HG02763 (cell line): ENCODE measurements at regions not wholly inside any gene's neighbourhood (a gene's known extent, or its start where the extent isn't known, plus 50 kb on each side); places are given as distances from the start of the nearest gene placed in this dataset.

Experiments
- ATAC-seq: cut with Tn5 transposase; IDR thresholded peaks from one replicate; pipeline ENCODE4 v1.9.1; 2021; ENCODE audit warnings: mild to moderate bottlenecking, moderate library complexity; ENCODE audit not compliant: unreplicated experiment

- ATAC-seq, result no peak
Observed at GRCh38 chr3:111339017-111339416, 203.0 kb upstream of the CD96 start.

GRCh38 chr3:111351334-111351733 is 190.7 kb upstream of the CD96 start:
- ATAC-seq, result no peak

GRCh38 chr3:111352585-111352984 is 189.4 kb upstream of the CD96 start:
- ATAC-seq, result no peak

- no peak for ATAC-seq
Observed at GRCh38 chr3:111359261-111360030, 182.6 kb upstream of the CD96 start.

- no peak for ATAC-seq
Observed at GRCh38 chr3:111362381-111363009, 179.5 kb upstream of the CD96 start.

GRCh38 chr3:111366515-111366914 is 175.5 kb upstream of the CD96 start:
- ATAC-seq, result no peak

- no peak for ATAC-seq
Observed at GRCh38 chr3:111368056-111368455, 173.9 kb upstream of the CD96 start.

- ATAC-seq, result no peak
Observed at GRCh38 chr3:111369958-111370357, 172.0 kb upstream of the CD96 start.

GRCh38 chr3:111373239-111373638 is 168.8 kb upstream of the CD96 start:
- ATAC-seq, result no peak

GRCh38 chr3:111373861-111374260 is 168.1 kb upstream of the CD96 start:
- ATAC-seq, result no peak

- no peak for ATAC-seq
Observed at GRCh38 chr3:111385971-111386495, 156.0 kb upstream of the CD96 start.

GRCh38 chr3:111392894-111393398 is 149.1 kb upstream of the CD96 start:
- no peak for ATAC-seq

- ATAC-seq, result no peak
Observed at GRCh38 chr3:111412656-111413055, 129.3 kb upstream of the CD96 start.

- ATAC-seq, result no peak
Observed at GRCh38 chr3:111414531-111414930, 127.5 kb upstream of the CD96 start.

- ATAC-seq, result no peak
Observed at GRCh38 chr3:111415018-111415417, 127.0 kb upstream of the CD96 start.

- ATAC-seq, result no peak
Observed at GRCh38 chr3:111418391-111418790, 123.6 kb upstream of the CD96 start.

- ATAC-seq, result no peak
Observed at GRCh38 chr3:111428301-111428700, 113.7 kb upstream of the CD96 start.

GRCh38 chr3:111434941-111435622 is 106.9 kb upstream of the CD96 start:
- no peak for ATAC-seq

- ATAC-seq, result no peak
Observed at GRCh38 chr3:111438283-111438682, 103.7 kb upstream of the CD96 start.

- no peak for ATAC-seq
Observed at GRCh38 chr3:111454551-111454950, 87.4 kb upstream of the CD96 start.

GRCh38 chr3:111465081-111465670 is 76.8 kb upstream of the CD96 start:
- no peak for ATAC-seq
